HUES64 (cell line): ENCODE measurements at regions not wholly inside any gene's neighbourhood (a gene's known extent, or its start where the extent isn't known, plus 50 kb on each side); places are given as distances from the start of the nearest gene placed in this dataset.

Source experiments
- H3K27ac ChIP-seq: 2 replicates; pipeline ENCODE4 v1.7.0; 2013; ENCODE audit warnings: low read depth, low read length, inconsistent platforms
- H3K27me3 ChIP-seq: 2 replicates; pipeline ENCODE4 v1.6.1; 2013; ENCODE audit warnings: mild to moderate bottlenecking, low read length; ENCODE audit not compliant: insufficient read depth
- H3K36me3 ChIP-seq: 2 replicates; pipeline ENCODE4 v1.6.1; 2013; ENCODE audit warnings: mild to moderate bottlenecking, low read length; ENCODE audit not compliant: insufficient read depth
- H3K4me1 ChIP-seq: 2 replicates; pipeline ENCODE4 v1.6.1; 2013; ENCODE audit warnings: mild to moderate bottlenecking, low read length, moderate library complexity; ENCODE audit not compliant: insufficient read depth
- H3K4me3 ChIP-seq: 2 replicates; pipeline ENCODE4 v1.5.1; 2013; ENCODE audit warnings: mild to moderate bottlenecking, low read length, moderate library complexity
- H3K9ac ChIP-seq: 2 replicates; pipeline ENCODE4 v1.6.1; 2013; ENCODE audit warnings: mild to moderate bottlenecking, low read depth, low read length
- H3K9me3 ChIP-seq: 2 replicates; pipeline ENCODE4 v1.6.1; 2013; ENCODE audit warnings: low read depth, low read length; ENCODE audit not compliant: insufficient read depth
- WGBS: fragments of 150-250, 120-280 bp; methylation state at CpG from one replicate; pipeline ENCODE4 v1.1.7; 2013; ENCODE audit warnings: missing lambda C conversion rate; 5-methylcytosine and 5-hydroxymethylcytosine counted together

GRCh38 chr1:30299393-30299792 lies 424.0 kb downstream of the MATN1 start:
- WGBS: 95% methylated on average over 2 of the region's 2 CpGs

GRCh38 chr1:30295674-30296073 lies 427.7 kb downstream of the MATN1 start:
- H3K9me3 ChIP-seq: peaks cover 14% of the 10 kb centered on the region
- no peaks in the 10 kb centered on the region for H3K36me3 ChIP-seq
- 96% methylated on average over 4 of the region's 4 CpGs for WGBS
- no peak overlapping the region for H3K27ac ChIP-seq
- H3K9ac ChIP-seq: no peak overlapping the region
- H3K4me3 ChIP-seq: no peak overlapping the region
- H3K27me3 ChIP-seq: no peaks in the 10 kb centered on the region
- H3K4me1 ChIP-seq: no peaks in the 10 kb centered on the region

More at GRCh38 chr1:30299393-30299792, 424.0 kb downstream of the MATN1 start:
- Histone ChIP-seq H3K36me3 (no peaks in the 10 kb centered on the region), H3K27ac (no peak overlapping the region), H3K9me3 (peaks cover 14% of the 10 kb centered on the region), H3K9ac (no peak overlapping the region), H3K27me3 (no peaks in the 10 kb centered on the region), H3K4me3 (no peak overlapping the region), H3K4me1 (no peaks in the 10 kb centered on the region)

GRCh38 chr1:30295266-30295665 lies 428.1 kb downstream of the MATN1 start:
- Histone ChIP-seq H3K9me3 (peaks cover 14% of the 10 kb centered on the region), H3K27me3 (no peaks in the 10 kb centered on the region), H3K4me1 (no peaks in the 10 kb centered on the region), H3K4me3 (no peak overlapping the region), H3K36me3 (no peaks in the 10 kb centered on the region), H3K9ac (no peak overlapping the region), H3K27ac (no peak overlapping the region)
- 86% methylated on average over 2 of the region's 2 CpGs for WGBS

- H3K27ac ChIP-seq: no peak overlapping the region
- no peak overlapping the region for H3K4me3 ChIP-seq
- H3K9me3 ChIP-seq: peaks cover 14% of the 10 kb centered on the region
- no peaks in the 10 kb centered on the region for H3K36me3 ChIP-seq
- no peak overlapping the region for H3K9ac ChIP-seq
- no peaks in the 10 kb centered on the region for H3K27me3 ChIP-seq
- no peaks in the 10 kb centered on the region for H3K4me1 ChIP-seq
- no CpG with 5 or more reads among the region's 1 CpG for WGBS
Measured at GRCh38 chr1:30294508-30294907, 428.9 kb downstream of the MATN1 start.

- Histone ChIP-seq H3K4me1 (no peaks in the 10 kb centered on the region), H3K27me3 (no peaks in the 10 kb centered on the region), H3K36me3 (no peaks in the 10 kb centered on the region), H3K9me3 (peaks cover 14% of the 10 kb centered on the region), H3K4me3 (no peak overlapping the region), H3K27ac (no peak overlapping the region), H3K9ac (no peak overlapping the region)
- 91% methylated on average over 3 of the region's 3 CpGs for WGBS
Measured at GRCh38 chr1:30292451-30292850, 430.9 kb downstream of the MATN1 start.

- no peaks in the 10 kb centered on the region for H3K4me1 ChIP-seq
- H3K9me3 ChIP-seq: peaks cover 10% of the 10 kb centered on the region
- H3K36me3 ChIP-seq: no peaks in the 10 kb centered on the region
- no peak overlapping the region for H3K4me3 ChIP-seq
- no peak overlapping the region for H3K9ac ChIP-seq
- no peaks in the 10 kb centered on the region for H3K27me3 ChIP-seq
- H3K27ac ChIP-seq: no peak overlapping the region
Measured at GRCh38 chr1:30291526-30291925, 431.9 kb downstream of the MATN1 start.

- H3K27me3 ChIP-seq: no peaks in the 10 kb centered on the region
- no peaks in the 10 kb centered on the region for H3K36me3 ChIP-seq
- WGBS: 88% methylated on average over 1 of the region's 1 CpG
- no peak overlapping the region for H3K4me3 ChIP-seq
- no peak overlapping the region for H3K27ac ChIP-seq
- H3K9ac ChIP-seq: no peak overlapping the region
- H3K9me3 ChIP-seq: peaks cover 6% of the 10 kb centered on the region
- H3K4me1 ChIP-seq: no peaks in the 10 kb centered on the region
Measured at GRCh38 chr1:30290581-30290980, 432.8 kb downstream of the MATN1 start.

GRCh38 chr1:30287976-30288375 lies 435.4 kb downstream of the MATN1 start:
- WGBS: 89% methylated on average over 8 of the region's 8 CpGs
- Histone ChIP-seq H3K4me3 (no peak overlapping the region), H3K9ac (no peak overlapping the region), H3K36me3 (no peaks in the 10 kb centered on the region), H3K27ac (no peak overlapping the region), H3K27me3 (no peaks in the 10 kb centered on the region), H3K9me3 (no peaks in the 10 kb centered on the region), H3K4me1 (no peaks in the 10 kb centered on the region)

GRCh38 chr1:30286988-30287839 lies 436.2 kb downstream of the MATN1 start:
- no peaks in the 10 kb centered on the region for H3K27me3 ChIP-seq
- no peaks in the 10 kb centered on the region for H3K9me3 ChIP-seq
- no peaks in the 10 kb centered on the region for H3K4me1 ChIP-seq
- 89% methylated on average over 6 of the region's 6 CpGs for WGBS
- no peak overlapping the region for H3K27ac ChIP-seq
- H3K36me3 ChIP-seq: no peaks in the 10 kb centered on the region
- H3K9ac ChIP-seq: no peak overlapping the region
- no peak overlapping the region for H3K4me3 ChIP-seq

- no peaks in the 10 kb centered on the region for H3K36me3 ChIP-seq
- no peaks in the 10 kb centered on the region for H3K4me1 ChIP-seq
- H3K4me3 ChIP-seq: no peak overlapping the region
- H3K27me3 ChIP-seq: no peaks in the 10 kb centered on the region
- no peak overlapping the region for H3K27ac ChIP-seq
- no peaks in the 10 kb centered on the region for H3K9me3 ChIP-seq
- no peak overlapping the region for H3K9ac ChIP-seq
- WGBS: 83% methylated on average over 13 of the region's 13 CpGs
Measured at GRCh38 chr1:30286241-30286987, 437.0 kb downstream of the MATN1 start.

- Histone ChIP-seq H3K4me3 (no peak overlapping the region), H3K27ac (no peak overlapping the region), H3K9me3 (no peaks in the 10 kb centered on the region), H3K27me3 (no peaks in the 10 kb centered on the region), H3K9ac (no peak overlapping the region), H3K4me1 (no peaks in the 10 kb centered on the region), H3K36me3 (no peaks in the 10 kb centered on the region)
- 94% methylated on average over 12 of the region's 12 CpGs for WGBS
Measured at GRCh38 chr1:30285501-30285932, 437.9 kb downstream of the MATN1 start.
